Thoracic aorta (tissue), 2 donors: ENCODE measurements at regions not wholly inside any gene's neighbourhood (a gene's known extent, or its start where the extent isn't known, plus 50 kb on each side); places are given as distances from the start of the nearest gene placed in this dataset.
"Not testable (repeated sequence)": the region's sequence is repeated elsewhere in the genome, so short reads cannot be mapped to it uniquely, and the experiment has no call there.

ENCODE experiments used
- ATAC-seq: fragments of 150-250 bp; one replicate; pipeline ENCODE4 v1.8.0; 2017; ENCODE audit warnings: low read depth; ENCODE audit not compliant: insufficient number of reproducible peaks, low FRiP score
- DNase-seq: peaks from one replicate; pipeline ENCODE4 v3.0.0-alpha.2; 2020; ENCODE audit warnings: low spot score
- H3K27ac ChIP-seq, 2 donors: fragments of 200-600 bp; sonication (generic); 1 replicate in 1 of 2; 2 replicates in 1 of 2; pipeline ENCODE4 v1.5.1; 2016; ENCODE audit warnings: mild to moderate bottlenecking in 2 of 2, moderate library complexity in 2 of 2
- H3K27me3 ChIP-seq: fragments of 200-600 bp; sonication (generic); replicated peaks from 2 replicates; pipeline ENCODE4 v1.6.0; 2016; ENCODE audit warnings: mild to moderate bottlenecking; ENCODE audit not compliant: insufficient read depth
- H3K36me3 ChIP-seq: fragments of 200-600 bp; sonication (generic); one replicate; pipeline ENCODE4 v1.5.1; 2016
- H3K4me1 ChIP-seq, 2 donors: fragments of 200-600 bp; sonication (generic); 1 replicate in 1 of 2; 2 replicates in 1 of 2; pipeline versions ENCODE4 v1.5.1 to v1.6.0; 2016; ENCODE audit warnings: low read depth in 2 of 2, mild to moderate bottlenecking in 1 of 2; ENCODE audit not compliant: control insufficient read depth in 1 of 2
- H3K4me3 ChIP-seq: fragments of 200-600 bp; sonication (generic); 2 replicates; pipeline ENCODE4 v1.5.1; 2016; ENCODE audit warnings: mild to moderate bottlenecking
- H3K9me3 ChIP-seq: fragments of 200-600 bp; sonication (generic); 2 replicates; pipeline ENCODE4 v1.5.1; 2016
- CTCF ChIP-seq: fragments of 200-600 bp; sonication (generic); IDR thresholded peaks from one replicate; pipeline ENCODE4 v1.5.1; 2019; ENCODE audit warnings: antibody characterized with exemption

DNA sequence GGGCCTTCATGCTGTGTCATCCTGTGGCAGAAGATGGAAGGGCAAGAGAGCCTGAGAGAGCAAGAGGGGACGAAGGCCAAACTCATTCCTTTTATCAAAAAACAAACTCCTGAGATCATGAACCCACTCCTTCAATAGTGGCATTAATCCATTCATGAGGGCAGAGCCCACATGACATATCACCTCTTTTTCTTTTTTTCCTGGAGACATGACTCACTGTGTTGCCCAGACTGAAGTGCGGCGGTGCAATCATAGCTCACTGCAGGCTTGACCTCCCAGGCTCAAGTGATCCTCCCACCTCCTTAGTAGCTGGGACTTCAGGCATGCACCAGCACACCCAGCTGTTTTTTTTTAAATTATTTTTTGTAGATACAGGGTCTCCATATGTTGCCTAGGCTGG lies 92.0 kb upstream of the RNU6-1 start:
- H3K27ac ChIP-seq: peak overlapping the region in 1 of 2 donors; percentile 17
- H3K27me3 ChIP-seq: no peaks in the 10 kb centered on the region
- H3K9me3 ChIP-seq: no peaks in the 10 kb centered on the region
- no peak overlapping the region for H3K4me3 ChIP-seq
- peaks cover 29 to 50% of the 10 kb centered on the region in 2 donors for H3K4me1 ChIP-seq
- TF ChIP-seq CTCF: no peak
- no peak for ATAC-seq
- H3K36me3 ChIP-seq: no peaks in the 10 kb centered on the region
- DNase-seq: no peak

DNA sequence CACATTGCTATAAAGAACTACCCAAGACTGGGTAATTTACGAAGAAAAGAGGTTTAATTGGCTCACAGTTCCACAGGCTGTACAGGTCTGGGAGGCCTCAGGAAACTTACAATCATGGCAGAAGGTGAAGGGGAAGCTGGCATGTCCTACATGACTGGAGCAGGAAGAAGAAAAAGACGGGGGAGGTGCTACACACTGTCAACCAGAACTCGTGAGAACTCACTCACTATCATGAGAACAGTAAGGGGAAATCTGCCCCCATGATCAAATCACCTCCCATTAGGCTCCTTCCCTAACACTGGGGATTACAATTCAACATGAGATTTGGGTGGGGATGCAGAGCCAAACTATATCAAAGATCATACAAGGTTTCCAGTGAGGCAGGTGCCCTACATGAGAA lies 94.3 kb upstream of the RNU6-1 start:
- ATAC-seq, H3K9me3 ChIP-seq: not testable (repeated sequence)

GRCh38 chr15:67935244-67935643 lies 95.4 kb upstream of the RNU6-1 start:
- no peak for TF ChIP-seq CTCF
- Histone ChIP-seq H3K36me3 (no peaks in the 10 kb centered on the region), H3K9me3 (no peaks in the 10 kb centered on the region), H3K4me3 (no peak overlapping the region), H3K27ac (no peak overlapping the region), H3K27me3 (no peaks in the 10 kb centered on the region), H3K4me1 (peaks cover 15 to 21% of the 10 kb centered on the region in 2 donors)
- ATAC-seq (no peak), DNase-seq (no peak)

More for the DNA sequence above, 94.3 kb upstream of the RNU6-1 start:
- peaks cover 15 to 27% of the 10 kb centered on the region in 2 donors for H3K4me1 ChIP-seq
- H3K36me3 ChIP-seq, H3K27me3 ChIP-seq, DNase-seq, H3K4me3 ChIP-seq, H3K27ac ChIP-seq: not testable (repeated sequence)

- no peak overlapping the region for H3K27ac ChIP-seq
- no peaks in the 10 kb centered on the region for H3K36me3 ChIP-seq
- H3K9me3 ChIP-seq: no peaks in the 10 kb centered on the region
- no peak for DNase-seq
- no peak overlapping the region for H3K4me3 ChIP-seq
- no peak for ATAC-seq
- H3K27me3 ChIP-seq: no peaks in the 10 kb centered on the region
- TF ChIP-seq CTCF: no peak
- peaks cover 7 to 10% of the 10 kb centered on the region in 2 donors for H3K4me1 ChIP-seq
Measured at GRCh38 chr15:67936258-67936657, 96.4 kb upstream of the RNU6-1 start.

DNA sequence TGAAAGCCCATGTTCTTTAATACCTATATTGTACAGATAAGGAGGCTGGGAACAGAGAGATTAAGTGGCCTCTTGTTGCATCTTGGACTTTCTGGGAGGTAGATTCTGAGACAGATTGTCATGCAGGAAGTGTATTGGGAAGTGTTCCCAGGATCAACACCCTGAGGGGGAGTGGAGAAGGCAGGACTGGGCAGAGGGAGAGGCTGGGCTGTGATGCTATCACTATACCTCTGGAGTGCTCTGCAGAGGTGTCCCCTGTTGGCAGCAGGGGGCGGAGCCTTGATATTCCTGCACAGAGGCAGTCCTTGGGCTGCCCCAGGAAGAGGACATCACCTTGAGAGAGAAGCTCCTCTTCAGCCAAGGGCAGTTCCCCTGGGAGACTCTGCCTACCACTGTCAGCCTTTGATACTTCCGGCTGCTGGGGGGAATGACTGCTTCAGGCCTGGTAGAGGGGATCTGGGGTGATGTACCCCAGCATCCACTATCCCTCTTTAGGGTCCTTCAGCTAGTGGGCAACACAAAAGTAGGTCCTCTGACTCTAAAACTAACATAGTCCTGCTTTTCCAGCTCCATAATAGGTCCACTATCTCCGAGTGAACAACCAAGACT lies 97.4 kb upstream of the RNU6-1 start:
- no peaks in the 10 kb centered on the region for H3K27me3 ChIP-seq
- DNase-seq: no peak
- H3K27ac ChIP-seq: no peak overlapping the region
- no peak for ATAC-seq
- TF ChIP-seq CTCF: no peak
- H3K4me1 ChIP-seq: peaks cover 0 to 9% of the 10 kb centered on the region in 2 donors
- no peaks in the 10 kb centered on the region for H3K36me3 ChIP-seq
- no peak overlapping the region for H3K4me3 ChIP-seq
- no peaks in the 10 kb centered on the region for H3K9me3 ChIP-seq

DNA sequence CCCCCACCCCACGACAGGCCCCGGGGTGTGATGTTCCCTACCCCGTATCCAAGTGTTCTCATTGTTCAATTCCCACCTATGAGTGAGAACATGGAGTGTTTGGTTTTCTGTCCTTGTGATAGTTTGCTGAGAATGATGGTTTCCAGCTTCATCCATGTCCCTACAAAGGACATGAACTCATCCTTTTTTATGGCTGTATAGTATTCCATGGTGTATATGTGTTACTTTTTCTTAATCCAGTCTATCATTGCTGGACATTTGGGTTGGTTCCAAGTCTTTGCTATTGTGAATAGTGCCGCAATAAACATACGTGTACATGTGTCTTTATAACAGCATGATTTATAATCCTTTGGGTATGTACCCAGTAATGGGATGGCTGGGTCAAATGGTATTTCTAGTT lies 99.3 kb upstream of the RNU6-1 start:
- H3K27me3 ChIP-seq, H3K4me3 ChIP-seq, H3K36me3 ChIP-seq, ATAC-seq, DNase-seq, H3K27ac ChIP-seq, H3K9me3 ChIP-seq: not testable (repeated sequence)
- H3K4me1 ChIP-seq: peaks cover 0 to 19% of the 10 kb centered on the region in 2 donors

DNA sequence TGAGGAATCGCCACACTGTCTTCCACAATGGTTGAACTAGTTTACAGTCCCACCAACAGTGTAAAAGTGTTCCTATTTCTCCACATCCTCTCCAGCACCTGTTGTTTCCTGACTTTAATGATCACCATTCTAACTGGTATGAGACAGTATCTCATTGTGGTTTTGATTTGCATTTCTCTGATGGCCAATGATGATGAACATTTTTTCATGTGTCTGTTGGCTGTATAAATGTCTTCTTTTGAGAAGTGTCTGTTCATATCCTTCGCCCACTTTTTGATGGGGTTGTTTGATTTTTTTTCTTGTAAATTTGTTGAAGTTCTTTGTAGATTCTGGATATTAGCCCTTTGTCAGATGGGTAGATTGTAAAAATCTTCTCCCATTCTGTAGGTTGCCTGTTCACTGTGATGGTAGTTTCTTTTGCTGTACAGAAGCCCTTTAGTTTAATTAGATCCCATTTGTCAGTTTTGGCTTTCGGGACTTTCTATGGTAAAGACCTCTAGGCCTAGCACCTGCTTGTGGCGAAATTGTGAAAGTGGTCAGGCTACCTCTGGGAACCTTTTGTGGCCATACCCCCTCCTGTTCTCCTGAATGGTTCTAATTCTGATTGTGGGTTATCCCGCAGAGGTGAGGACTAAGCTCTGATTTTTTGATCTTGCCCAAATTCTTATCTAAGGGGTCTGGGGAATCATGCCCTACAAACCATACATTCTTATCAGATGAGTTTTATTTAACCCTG lies 99.9 kb upstream of the RNU6-1 start:
- not testable (repeated sequence) for H3K27ac ChIP-seq, ATAC-seq, H3K27me3 ChIP-seq, H3K4me3 ChIP-seq, H3K36me3 ChIP-seq, DNase-seq, H3K9me3 ChIP-seq
- H3K4me1 ChIP-seq: peaks cover 3 to 24% of the 10 kb centered on the region in 2 donors
